Spleen (tissue), 7 donors: ENCODE measurements at regions not wholly inside any gene's neighbourhood (a gene's known extent, or its start where the extent isn't known, plus 50 kb on each side); places are given as distances from the start of the nearest gene placed in this dataset.

ENCODE experiments used
- POLR2A ChIP-seq, 3 donors: fragments of 450-650 bp; IDR thresholded peaks; one replicate each; pipeline ENCODE4 v1.5.1; 2017; ENCODE audit warnings: antibody characterized with exemption in 3 of 3, mild to moderate bottlenecking in 1 of 3
- TF ChIP-seq, protein P1 (sequence below), 11 experiments: fragments of 200-600 bp in 7 of 11; fragments of 450-650 bp in 4 of 11; sonication (generic) in 4 of 11; IDR thresholded peaks in 8 of 11; conservative IDR thresholded peaks in 3 of 11; 1 replicate in 7 of 11; 2 replicates in 4 of 11; pipeline versions ENCODE4 v1.4.0 to v1.8.0; 2016 to 2021; ENCODE audit warnings: antibody characterized with exemption in 11 of 11, inconsistent platforms in 4 of 11, mild to moderate bottlenecking in 1 of 11
- donor health status: DM: no; HTN: no; CAD: no; lungs with moderate emphysema.
- donor health status: DM: no; HTN: no; CAD: no.
- donor health status: DM: no; HTN: no; CAD: no.

DNA sequence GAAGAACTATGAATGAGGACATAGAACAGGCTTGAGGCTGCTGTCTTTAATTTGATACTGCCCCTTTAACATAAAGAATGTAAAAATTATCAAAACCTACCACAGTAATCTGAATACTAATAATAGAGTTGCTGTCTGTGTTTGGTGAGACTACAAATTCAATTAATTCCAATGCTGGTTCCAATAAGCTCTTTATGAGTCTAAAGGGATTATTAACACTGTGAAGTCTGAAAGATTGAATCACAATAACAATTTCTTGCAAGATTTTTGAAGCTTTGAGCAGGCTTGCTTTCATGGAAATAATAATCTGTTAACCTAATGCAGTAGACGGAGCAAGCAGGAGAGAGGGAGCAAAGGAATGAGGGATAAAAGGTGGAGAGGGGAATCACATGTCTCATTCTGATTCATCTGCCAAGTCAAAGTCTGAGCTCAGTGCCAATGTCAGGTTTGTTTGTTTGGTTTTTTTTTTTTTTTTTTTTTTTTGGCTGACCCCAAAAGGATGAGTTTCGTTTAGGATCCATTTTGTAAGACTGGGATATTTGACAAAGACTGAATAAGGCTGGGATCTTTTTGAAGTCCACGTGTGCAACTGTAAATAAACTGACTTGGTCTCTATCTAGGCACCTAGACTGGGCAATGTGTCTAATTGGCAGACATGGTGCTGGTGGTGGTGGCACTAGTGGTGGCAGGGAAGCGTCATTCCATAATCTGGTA lies 211.6 kb downstream of the RNF144B start:
- TF ChIP-seq, protein P1, sequence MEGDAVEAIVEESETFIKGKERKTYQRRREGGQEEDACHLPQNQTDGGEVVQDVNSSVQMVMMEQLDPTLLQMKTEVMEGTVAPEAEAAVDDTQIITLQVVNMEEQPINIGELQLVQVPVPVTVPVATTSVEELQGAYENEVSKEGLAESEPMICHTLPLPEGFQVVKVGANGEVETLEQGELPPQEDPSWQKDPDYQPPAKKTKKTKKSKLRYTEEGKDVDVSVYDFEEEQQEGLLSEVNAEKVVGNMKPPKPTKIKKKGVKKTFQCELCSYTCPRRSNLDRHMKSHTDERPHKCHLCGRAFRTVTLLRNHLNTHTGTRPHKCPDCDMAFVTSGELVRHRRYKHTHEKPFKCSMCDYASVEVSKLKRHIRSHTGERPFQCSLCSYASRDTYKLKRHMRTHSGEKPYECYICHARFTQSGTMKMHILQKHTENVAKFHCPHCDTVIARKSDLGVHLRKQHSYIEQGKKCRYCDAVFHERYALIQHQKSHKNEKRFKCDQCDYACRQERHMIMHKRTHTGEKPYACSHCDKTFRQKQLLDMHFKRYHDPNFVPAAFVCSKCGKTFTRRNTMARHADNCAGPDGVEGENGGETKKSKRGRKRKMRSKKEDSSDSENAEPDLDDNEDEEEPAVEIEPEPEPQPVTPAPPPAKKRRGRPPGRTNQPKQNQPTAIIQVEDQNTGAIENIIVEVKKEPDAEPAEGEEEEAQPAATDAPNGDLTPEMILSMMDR (IDR thresholded peaks at IDR 0.05 in 8 of 11, conservative IDR thresholded peaks at IDR 0.05 in 3 of 11) = no peak
- TF ChIP-seq POLR2A (IDR thresholded peaks at IDR 0.05) = no peak
